Hematopoietic multipotent progenitor cell treated with erythropoietin and hydrocortisone succinate and interleukin-3 and kit ligand, for 4 days (in vitro differentiated cells): ENCODE measurements at regions not wholly inside any gene's neighbourhood (a gene's known extent, or its start where the extent isn't known, plus 50 kb on each side); places are given as distances from the start of the nearest gene placed in this dataset.

Source experiments
- DNase-seq: peaks from one replicate; pipeline ENCODE4 v3.0.0-alpha.2; 2015

DNA sequence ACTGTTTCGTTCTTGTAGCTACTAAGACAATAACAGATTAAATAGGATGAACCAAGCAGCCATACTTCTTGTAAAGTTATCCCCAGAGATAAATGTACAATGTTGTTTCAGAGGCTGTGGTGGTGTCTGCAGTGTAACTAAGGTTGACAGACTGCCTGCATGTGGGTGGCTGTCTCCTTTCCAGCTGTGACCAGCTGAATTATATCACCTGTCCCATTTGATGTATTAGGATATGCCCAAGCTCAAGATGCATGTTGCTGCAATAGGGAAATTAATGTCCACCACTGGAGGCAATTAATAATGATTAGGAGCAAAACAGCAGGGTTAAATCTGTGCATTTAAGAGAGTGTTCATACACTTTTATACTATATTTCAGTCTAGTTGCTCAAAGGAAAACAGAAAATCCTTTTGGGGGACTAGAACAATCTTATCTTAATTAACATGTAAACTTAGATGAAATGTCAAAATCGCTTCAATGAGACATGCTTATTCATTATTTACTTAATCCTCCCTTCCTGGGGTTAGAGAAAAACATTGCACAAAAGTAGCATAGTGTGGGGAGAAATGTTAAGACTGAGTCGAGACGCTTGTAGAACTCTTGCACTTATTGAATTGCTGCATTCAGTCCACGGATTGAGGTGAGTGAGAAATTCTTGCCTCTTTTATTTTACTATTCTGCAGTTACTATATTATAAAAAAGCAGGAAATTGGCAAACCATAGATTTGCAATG lies 269.0 kb downstream of the SNX10 start:
- DNase-seq, result no peak

DNA sequence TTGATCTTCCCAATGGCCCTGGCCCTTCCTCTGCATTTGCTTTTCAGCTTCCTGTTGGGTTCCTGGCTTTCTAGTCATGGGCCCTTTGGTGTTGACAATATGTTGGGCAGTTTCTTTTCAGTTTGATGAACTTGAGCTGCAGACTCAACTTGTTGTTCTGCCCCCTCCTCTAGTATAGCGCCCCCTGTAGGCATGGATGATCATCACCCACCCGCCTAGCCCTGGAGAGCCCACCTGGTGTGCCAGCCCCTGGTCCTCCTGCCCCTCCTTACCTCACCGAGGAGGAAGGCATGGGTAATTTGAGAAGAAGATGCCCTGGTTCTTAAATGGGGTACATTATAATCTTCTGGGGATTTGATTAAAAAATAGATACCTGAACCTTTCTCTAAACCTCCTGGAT lies 271.2 kb downstream of the SNX10 start:
- DNase-seq, result no peak

DNA sequence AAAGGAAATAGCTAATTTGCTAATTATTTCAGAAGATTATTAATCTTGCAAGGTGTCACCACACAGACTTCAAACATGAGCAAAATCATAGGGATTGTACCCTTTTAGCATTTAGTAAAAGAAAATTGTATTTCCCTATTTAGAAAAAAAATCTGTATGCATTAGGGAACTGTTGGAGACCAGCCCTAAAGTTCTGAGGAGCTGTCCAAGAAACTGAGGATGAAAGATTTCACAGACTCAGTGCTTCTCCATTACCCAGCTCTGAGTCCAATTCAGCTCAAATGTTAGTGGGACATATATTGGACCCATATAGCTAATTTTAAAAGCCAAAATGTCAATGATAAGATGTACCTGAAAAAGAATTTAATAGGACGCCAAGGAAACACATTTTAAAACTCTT lies 271.7 kb downstream of the SNX10 start:
- no peak for DNase-seq

DNA sequence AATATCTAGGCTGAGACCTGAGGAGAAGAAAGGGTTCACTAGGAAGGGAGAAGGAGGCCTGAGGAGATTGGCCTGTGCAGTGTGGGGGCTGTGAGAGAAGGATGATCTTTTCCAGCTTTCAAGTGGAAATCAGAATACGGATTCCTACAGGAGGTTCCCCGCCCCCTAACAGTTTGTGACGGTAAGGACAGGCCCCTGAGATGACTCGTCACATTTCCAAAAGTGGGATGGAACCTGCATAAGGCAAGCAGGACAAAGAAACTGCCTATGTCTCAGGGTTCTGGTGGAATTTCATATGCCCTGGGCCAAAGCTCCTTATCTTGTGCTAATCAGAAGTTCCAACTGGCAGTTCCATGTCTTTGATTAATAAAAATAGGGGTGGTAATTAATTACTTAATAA lies 275.6 kb downstream of the SNX10 start:
- no peak for DNase-seq

DNA sequence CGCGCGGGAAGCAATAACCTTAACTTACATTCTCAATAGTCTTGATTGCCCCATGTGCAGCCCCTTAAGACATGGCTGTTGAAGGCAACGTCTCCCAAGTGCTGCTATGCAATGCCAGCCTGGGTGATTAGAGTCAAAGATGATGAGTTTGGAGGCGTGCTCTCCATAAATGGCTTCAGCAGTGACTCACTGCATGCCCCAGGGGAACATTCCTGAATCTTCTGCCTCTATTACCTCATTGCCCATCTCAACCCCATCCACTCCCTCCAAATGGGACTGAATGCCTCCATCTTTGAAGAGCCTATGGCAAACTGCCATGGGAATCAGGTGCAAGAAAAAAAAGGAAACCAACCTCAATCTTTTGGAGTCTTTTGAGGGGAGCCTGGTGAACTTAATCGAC lies 282.8 kb downstream of the SNX10 start:
- DNase-seq, result no peak

DNA sequence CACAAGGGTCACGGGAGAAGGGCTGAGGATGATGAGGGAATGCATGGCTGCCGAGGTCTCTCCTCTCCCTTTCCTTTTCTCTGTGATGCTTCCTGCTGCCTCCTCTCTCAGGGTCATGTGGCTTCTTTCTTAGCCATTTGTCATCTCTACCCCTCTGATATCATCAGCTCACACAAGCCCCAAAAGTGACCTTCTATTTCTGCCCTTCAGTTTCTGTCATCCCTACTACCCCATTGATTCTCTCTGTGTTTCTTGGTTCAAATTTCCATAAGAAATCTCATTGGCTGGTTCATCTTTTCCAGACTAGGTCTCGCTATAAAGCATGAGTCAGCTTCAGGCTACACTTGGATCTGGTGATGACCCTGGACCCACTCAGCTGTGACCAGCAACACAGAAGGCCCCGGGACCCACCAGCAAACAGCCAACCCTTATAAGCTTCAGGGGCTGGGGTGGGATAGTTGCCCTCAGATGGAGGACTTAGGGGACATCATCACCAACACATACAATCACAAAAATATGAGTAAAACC lies 284.3 kb downstream of the SKAP2 start:
- DNase-seq, result no peak

DNA sequence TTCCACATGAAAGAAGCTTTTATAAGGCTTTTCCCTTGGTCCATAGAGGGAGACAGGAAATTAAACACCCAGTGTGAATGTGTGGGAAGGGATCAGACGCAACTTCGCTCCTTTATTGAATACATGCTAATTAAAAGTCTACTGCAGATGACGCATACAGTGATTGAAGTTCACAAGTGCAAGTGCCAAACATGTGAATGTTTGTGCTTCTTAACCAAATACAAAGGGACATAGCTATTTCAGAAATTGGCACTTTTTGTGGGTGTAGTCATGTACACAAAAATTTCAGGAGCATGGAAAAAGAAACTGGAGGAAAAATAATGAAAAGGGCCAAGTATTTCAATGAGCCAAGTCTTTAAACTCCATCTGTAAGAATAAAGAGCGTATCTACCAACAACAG lies 283.7 kb downstream of the SKAP2 start:
- no peak for DNase-seq

DNA sequence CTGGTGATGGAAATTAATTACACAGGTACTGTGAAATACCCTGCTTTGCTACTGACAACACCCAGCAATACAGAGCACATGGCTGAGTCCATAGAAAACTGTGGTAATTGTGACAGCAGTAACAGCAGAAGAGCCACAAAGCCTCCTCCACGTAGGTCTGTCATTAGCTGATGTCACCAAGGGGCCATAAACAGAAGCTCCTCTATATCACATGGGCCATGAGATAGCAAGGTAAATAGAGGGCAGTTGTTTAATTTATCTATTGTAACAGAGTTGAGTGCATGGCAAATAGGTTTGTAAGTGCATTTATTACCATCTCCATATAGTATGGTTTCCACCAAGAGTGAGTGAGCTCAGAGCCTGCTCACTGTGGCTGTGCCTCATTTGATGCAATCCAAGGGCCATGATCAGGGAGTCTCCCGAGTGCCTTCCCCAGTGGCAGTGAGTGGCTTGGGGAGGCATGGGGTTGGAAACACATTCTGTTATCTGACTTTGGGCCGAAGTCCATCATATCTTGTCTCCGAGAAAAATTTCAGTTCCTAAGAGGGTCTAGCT lies 281.2 kb downstream of the SKAP2 start:
- no peak for DNase-seq

DNA sequence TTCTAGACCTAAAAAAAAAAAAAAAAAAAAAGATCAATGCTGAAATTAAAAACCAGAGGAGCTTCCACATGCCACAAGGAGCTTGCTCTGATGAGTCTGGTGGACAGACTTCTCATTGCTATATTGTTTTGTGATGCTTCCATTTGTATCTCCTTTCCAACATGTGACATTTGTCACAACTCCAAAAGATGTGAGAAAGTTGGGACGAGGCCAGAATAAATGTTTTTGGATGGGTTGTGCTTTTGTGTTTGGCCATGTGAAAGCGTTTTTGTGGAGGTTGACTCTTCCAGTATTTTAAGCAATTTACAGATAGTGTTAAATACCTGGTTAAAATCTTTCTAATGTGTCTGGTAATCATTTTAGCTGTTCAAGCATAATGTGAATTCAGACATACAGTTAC lies 280.1 kb downstream of the SKAP2 start:
- no peak for DNase-seq

DNA sequence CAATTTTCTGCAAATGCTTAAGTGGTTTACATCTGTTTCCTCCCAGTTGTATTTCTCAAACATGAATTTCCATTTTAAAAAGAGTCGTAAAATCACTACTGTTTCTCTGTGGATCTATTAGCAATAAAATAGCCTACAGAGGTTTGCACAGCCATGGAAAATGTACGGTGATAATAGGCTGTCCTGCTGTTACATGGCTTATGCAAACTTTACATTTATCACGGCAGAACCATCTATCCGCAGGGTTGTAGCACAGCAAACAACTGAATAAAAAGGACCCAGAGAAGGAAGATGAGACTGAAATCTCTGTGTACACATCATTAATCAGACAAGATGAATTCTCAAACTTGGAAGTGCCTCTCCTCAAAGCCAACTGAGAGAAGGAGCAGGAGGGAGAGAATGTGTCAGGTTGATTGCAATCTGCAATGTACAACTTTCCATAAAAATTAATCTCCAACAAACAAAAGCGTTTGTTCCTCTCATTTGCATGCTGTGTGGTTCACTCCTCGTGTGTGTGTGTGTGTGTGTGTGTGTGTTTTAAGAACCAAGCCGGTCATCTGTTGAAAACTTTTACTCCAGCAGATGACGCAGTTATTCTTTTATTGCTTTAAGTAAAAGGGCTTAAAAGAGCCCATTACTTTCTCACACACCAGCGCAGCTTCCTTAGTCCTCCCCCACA lies 279.3 kb downstream of the SKAP2 start:
- no peak for DNase-seq

DNA sequence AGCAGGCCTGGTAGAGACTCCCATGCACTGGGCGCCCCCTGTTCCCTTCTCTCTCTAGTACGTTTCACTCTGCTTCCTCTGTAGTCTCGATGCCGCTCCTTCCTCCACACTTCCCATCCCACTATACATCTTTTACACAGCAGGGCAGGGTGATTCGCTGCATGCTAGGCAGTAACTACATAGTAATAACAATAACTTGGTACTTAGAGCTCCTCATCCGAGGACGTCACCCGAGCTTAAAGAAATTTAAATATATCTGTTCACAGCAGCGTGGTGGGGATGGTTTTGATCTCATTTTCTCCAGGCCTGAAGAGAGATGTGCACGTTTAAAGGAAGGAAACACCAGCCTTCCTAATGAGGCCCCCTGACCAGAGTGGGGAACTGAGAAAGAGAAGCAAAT lies 276.9 kb downstream of the SKAP2 start:
- DNase-seq, result peak; percentile 7

DNA sequence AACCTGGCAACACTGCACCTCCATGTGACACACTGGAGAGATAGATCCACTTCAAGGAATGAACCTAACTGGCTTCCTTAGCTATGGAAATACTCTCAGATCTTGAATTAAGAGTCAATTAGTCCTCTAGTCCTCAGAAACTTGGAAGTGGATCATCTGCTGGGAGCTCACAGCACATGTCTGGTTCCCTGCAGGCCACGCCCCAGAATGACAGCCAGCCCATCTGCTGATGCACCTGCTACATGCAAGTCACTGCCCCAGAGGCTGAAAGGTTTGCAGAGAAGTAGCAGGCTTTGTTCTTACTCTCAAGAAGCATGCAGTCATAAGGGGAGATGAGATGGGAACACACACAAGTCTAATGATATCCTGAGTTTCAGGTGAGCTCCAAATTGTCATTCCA lies 275.9 kb downstream of the SKAP2 start:
- DNase-seq, result peak; percentile 21

DNA sequence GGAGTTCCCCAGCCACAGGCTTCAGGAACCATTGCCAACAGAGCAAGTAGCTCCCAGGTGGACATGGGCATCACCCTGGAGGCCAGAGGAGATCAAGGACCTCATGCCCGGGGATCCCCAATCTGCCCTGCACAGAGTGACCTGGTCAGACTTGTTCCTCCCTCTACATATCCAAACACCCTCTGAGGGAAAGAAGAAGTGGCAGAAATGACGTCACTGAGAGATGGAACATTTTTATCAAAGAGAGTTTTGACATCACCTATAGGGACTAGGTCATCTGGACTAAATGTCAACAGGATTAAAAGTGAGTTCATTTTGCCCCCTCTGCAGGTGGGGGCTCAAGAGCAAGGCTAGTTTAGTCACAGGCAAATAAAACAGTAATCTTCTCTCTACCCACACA lies 273.7 kb downstream of the SKAP2 start:
- DNase-seq, result no peak

DNA sequence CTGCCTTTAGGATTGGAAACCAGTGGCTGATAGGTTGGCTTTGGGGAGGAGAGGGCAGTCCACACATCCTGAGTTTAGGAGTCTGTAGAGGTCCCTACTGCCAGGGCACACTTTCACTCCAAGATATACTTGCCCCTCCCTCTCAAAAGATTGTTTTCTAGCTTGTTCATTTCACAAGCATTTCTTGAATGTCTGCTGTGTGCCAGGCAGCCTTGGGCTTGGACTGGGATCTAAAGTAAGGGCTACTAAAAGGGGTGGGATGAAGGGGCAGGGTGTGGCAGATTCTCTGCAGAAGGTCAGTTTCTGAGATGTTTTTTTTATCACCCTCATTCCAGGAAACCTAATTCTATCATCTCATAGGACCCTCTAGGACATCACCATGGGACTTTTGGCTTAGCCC lies 272.4 kb downstream of the SKAP2 start:
- DNase-seq, result no peak

DNA sequence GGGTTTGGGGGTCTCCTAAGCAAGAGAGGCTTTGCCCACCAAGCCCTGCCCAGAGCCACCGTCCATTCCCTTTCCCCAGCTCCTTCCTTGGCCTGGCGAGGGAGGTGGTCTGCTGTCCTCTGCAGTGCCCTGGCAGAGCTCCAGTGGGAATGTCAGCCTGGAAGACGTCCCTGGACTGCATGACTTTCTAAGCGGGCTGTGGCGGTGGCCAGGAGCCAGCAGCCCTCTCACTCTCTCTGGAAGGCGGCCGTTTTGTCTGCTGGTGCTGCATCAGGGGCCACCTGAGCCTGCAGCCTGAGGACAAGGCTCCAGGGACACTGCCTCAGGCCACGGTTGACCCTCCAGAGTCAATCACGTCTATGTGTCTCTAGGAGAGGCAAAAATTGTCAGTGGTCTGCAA lies 271.0 kb downstream of the SKAP2 start:
- DNase-seq, result no peak

DNA sequence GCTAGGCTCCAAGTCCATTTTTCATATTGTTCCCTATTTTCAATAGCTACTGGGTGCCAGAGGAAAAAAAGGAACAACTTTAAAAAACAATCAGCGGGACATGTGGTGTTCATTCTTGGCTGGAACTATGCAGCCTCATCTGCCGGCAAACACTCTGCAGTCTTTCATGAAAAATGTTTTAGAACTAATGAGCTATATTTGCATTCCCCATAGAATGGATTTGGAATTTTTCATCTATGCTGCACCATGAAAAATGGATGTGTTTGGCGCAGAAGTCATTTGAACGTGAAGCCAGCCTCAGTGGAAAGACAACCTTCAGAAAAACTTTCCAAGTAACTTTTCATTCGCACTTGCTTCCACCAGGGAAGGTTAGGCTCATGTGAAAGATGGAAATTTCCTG lies 270.5 kb downstream of the SKAP2 start:
- DNase-seq, result no peak

DNA sequence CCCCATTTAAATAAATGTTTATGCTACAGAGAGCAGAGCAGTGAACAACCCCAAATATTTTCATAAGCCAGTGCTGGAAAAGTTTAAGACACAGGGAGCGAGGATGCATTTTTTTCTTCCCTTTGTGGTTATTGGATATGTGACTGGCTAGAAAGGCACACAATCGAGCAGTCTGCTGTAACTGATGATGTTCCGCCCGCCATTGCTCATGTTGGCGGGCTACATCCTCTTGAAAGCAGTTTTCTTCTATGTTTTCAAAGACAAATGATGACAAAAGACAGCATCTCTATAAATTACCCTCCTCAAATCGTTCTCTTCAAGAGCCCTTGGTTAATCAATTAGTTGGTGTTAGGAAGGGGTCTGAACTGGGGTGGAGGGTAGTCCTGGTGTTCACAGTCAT lies 269.8 kb downstream of the SKAP2 start:
- DNase-seq, result no peak

DNA sequence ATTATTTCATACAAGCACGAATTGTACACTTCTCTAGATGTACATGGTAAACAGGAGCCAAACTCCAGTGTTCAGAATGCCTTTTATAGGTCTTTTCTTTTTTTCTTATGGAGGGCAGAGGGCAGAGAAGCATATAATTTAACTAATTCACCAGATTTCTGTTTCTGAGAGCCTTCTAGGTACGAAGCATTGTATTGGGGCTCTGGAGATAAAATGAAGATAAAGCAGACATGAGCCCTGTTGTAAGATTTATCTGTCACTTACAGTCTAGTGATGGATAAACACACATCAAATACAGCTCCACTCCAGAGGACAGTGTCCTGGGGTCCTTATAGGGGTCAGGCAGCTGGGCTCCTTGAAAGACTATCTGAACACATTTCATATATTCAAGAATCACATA lies 265.5 kb downstream of the SKAP2 start:
- no peak for DNase-seq

DNA sequence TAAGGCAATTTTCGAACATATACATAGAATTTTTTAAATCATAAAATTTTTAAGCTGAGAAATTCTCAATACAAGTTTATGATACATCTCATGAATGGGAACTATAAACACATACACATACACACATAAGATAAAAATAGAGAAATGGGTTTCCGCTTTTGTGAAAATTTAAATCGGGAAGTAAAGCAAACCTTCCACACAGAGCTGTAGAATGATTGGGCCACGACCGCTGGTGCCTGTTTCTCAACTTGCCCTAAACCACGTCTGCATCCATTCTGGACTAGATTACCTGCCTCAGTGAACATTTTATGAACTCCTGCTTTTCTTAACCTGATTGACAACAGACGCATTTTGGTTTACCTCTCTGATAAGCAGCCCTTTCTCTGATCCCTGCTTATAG lies 264.4 kb downstream of the SKAP2 start:
- no peak for DNase-seq

DNA sequence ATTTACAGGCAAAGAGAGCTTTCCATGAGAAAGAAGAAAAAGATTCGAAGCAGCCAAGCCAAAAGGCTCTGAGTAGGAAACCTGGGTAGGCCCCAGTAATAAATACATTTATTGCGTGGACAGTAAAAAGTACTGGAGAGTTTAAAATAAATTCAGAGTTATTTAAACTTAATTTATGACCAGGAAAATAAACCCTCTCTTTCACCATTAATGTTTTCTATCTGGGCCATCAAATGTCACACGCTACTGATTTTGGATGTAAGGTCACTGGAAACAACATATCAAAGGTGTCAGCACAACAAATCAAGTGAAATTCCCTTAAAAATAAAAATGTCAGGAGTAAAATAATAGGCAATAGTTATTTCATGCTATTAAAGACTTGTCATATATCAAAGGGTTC lies 264.0 kb downstream of the SKAP2 start:
- no peak for DNase-seq

DNA sequence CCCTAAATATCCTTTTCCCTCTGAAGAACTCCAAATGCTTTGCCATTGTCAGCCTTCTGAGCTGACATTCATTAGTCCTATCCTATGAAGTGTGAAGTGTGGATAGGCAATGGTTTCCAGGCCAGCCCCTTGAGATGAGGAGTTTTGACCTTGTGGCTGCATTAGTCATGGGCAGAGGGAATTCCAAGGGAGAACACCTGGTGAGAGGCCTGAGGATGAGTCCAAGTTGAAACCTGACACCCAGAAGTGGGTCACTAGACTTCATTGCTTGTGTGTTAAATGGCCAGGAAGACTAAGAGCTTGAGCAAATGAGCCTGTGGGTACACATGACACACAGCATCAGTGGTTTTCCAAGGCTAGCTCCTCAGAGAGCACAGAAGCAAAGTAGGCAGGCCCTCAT lies 260.8 kb downstream of the SKAP2 start:
- no peak for DNase-seq

DNA sequence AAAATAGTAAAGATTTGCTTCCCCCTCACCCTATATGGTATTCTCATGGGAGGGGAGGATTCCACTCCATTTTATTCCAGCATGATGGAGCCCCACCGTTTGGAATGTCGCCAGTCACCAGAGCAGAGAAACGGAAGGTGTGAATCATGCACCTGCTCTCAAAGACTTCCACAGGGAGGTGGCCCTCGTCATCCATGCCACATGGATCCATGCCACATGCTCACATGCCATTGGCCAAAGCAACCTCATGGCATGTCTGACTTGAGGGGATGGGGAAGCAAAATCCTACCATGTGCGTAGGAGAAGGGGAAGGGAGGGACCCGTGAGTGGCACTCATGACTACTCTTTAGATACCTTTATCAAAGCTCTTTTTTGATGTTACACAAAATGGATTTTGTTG lies 256.0 kb downstream of the SKAP2 start:
- no peak for DNase-seq

DNA sequence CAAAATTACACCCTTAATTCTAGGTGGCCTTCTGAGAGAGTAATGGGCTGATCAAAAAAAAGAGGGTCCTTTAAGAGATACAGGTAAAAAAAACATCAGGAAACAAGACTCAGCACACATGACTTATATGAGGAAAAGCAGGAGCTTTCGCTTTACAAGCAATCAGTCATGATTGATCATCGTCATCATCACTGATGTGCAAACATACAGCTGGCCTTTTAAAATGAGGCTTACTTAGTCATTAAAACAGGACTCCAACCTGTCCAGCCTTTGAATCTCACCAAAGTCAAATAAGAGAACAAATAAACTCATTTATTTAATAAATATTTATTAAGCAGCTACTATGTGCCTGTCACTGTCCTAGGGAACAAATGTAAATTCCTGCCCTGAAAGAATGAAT lies 255.3 kb downstream of the SKAP2 start:
- DNase-seq, result no peak

DNA sequence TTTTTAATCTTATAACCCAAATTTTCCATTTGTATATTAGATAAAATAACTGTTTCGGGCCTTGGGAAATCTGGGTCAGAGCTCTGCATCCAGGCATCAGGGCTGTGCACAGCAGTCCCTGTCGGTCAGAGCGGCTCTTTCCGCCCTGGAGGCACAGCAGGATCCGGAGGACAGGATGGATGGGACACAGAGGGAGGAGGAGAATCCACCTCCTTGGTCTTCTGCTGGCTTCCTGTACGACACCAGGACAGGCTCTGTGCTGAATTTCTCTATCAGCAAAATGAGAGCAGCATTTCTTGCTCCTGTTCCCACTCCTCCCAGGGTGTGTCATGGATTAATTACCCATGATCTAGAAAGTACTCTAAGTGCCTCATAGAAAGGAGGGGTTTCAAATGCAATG lies 254.9 kb downstream of the SKAP2 start:
- no peak for DNase-seq

DNA sequence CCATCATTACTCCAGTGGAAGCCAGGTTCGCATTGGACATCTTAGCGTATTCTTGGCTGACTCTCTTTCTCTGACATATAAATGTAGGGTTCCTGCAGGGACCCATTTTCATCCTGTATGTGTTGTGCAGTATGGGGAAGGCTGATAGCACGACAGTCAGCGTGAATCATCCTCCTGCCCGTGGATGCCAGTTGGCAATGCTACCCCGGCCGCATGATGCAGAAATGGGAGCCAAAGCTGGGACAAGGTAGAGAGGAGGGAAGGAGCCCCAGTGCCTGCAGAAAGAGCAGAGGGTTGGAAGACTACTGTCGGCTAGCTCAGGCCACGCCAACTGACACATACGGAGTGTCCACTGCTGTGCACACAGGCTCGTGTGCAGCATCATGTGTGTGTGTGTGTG lies 251.6 kb downstream of the SKAP2 start:
- no peak for DNase-seq
